Smooth muscle cell (in vitro differentiated cells): ENCODE measurements at regions not wholly inside any gene's neighbourhood (a gene's known extent, or its start where the extent isn't known, plus 50 kb on each side); places are given as distances from the start of the nearest gene placed in this dataset.

Experiments used
- DNase-seq: peaks from one replicate; lab custom pipeline; 2025; ENCODE audit not compliant: unreplicated experiment; lab: John Stamatoyannopoulos, UW
- H2AFZ ChIP-seq: fragments of 200-600 bp; sonication (generic); 2 replicates; pipeline ENCODE4 v1.6.0; 2016; ENCODE audit warnings: antibody characterized with exemption, low read depth, mild to moderate bottlenecking
- H3F3A ChIP-seq: fragments of 200-600 bp; sonication (generic); 2 replicates; pipeline ENCODE4 v1.6.0; 2017; ENCODE audit warnings: antibody characterized with exemption, low read depth
- H3K27ac ChIP-seq: fragments of 200-600 bp; sonication (generic); 2 replicates; pipeline ENCODE4 v1.5.1; 2016; ENCODE audit warnings: low read depth, mild to moderate bottlenecking
- H3K27me3 ChIP-seq: fragments of 200-600 bp; sonication (generic); 2 replicates; pipeline ENCODE4 v1.6.1; 2016; ENCODE audit warnings: low read depth, mild to moderate bottlenecking
- H3K36me3 ChIP-seq: fragments of 200-600 bp; sonication (generic); 2 replicates; pipeline ENCODE4 v1.5.1; 2016; ENCODE audit warnings: low read depth
- H3K4me1 ChIP-seq: fragments of 200-600 bp; sonication (generic); 2 replicates; pipeline ENCODE4 v1.5.1; 2016; ENCODE audit warnings: low read depth
- H3K4me2 ChIP-seq: fragments of 200-600 bp; sonication (generic); 2 replicates; pipeline ENCODE4 v1.6.0; 2016; ENCODE audit warnings: mild to moderate bottlenecking
- H3K4me3 ChIP-seq: fragments of 200-600 bp; sonication (generic); 2 replicates; pipeline ENCODE4 v1.5.1; 2016; ENCODE audit warnings: mild to moderate bottlenecking
- H3K79me2 ChIP-seq: fragments of 200-600 bp; sonication (generic); 2 replicates; pipeline ENCODE4 v1.6.0; 2016; ENCODE audit warnings: low read depth, mild to moderate bottlenecking
- H3K9ac ChIP-seq: fragments of 200-600 bp; sonication (generic); 2 replicates; pipeline ENCODE4 v1.6.0; 2016; ENCODE audit warnings: low read depth
- H3K9me3 ChIP-seq: fragments of 200-600 bp; sonication (generic); replicated peaks from 2 replicates; pipeline ENCODE4 v1.5.1; 2016; ENCODE audit warnings: low read depth
- H4K20me1 ChIP-seq: fragments of 200-600 bp; sonication (generic); 2 replicates; pipeline ENCODE4 v1.6.0; 2016; ENCODE audit warnings: low read depth
- WGBS: methylation state at CpG from one replicate; pipeline ENCODE4 v1.1.7; 2016; ENCODE audit warnings: low lambda C conversion rate; 5-methylcytosine and 5-hydroxymethylcytosine counted together
- TF ChIP-seq, protein P1 (sequence below): fragments of 200-600 bp; sonication (generic); IDR thresholded peaks from 2 replicates; pipeline ENCODE4 v1.5.1; 2017; ENCODE audit warnings: borderline replicate concordance, mild to moderate bottlenecking, antibody characterized with exemption; ENCODE audit not compliant: insufficient read depth, poor library complexity, severe bottlenecking

DNA sequence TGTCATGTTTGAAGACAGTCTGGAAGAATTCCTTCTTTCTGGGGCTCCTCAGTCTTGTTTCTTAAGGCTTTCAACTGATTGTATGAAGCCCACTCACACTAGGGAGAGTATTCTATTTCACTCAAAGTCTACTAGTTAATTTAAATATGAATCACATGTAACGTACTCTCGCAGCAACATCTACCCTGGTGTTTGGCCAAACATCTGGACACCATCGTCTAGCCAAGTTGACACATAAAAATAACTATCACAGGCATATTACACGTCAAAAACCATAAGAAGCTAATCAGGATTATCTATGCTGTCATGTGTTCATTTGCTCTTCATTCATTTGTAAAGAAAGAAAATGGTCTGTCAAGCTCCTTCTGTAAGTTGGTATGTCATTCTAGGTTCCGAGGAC lies 787.4 kb downstream of the KCNJ2 start:
- TF ChIP-seq, protein P1, sequence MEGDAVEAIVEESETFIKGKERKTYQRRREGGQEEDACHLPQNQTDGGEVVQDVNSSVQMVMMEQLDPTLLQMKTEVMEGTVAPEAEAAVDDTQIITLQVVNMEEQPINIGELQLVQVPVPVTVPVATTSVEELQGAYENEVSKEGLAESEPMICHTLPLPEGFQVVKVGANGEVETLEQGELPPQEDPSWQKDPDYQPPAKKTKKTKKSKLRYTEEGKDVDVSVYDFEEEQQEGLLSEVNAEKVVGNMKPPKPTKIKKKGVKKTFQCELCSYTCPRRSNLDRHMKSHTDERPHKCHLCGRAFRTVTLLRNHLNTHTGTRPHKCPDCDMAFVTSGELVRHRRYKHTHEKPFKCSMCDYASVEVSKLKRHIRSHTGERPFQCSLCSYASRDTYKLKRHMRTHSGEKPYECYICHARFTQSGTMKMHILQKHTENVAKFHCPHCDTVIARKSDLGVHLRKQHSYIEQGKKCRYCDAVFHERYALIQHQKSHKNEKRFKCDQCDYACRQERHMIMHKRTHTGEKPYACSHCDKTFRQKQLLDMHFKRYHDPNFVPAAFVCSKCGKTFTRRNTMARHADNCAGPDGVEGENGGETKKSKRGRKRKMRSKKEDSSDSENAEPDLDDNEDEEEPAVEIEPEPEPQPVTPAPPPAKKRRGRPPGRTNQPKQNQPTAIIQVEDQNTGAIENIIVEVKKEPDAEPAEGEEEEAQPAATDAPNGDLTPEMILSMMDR, result no peak
- Histone ChIP-seq H3K4me2 (no peak overlapping the region), H3K9me3 (no peaks in the 10 kb centered on the region), H3K4me1 (no peaks in the 10 kb centered on the region), H3K9ac (no peak overlapping the region), H3K4me3 (no peak overlapping the region), H3K27me3 (no peaks in the 10 kb centered on the region), H3K79me2 (no peaks in the 10 kb centered on the region), H3F3A (no peaks in the 10 kb centered on the region), H2AFZ (no peak overlapping the region), H3K36me3 (no peaks in the 10 kb centered on the region), H3K27ac (no peak overlapping the region), H4K20me1 (no peaks in the 10 kb centered on the region)
- DNase-seq, result no peak
- 80% methylated on average over 5 of the region's 5 CpGs for WGBS

DNA sequence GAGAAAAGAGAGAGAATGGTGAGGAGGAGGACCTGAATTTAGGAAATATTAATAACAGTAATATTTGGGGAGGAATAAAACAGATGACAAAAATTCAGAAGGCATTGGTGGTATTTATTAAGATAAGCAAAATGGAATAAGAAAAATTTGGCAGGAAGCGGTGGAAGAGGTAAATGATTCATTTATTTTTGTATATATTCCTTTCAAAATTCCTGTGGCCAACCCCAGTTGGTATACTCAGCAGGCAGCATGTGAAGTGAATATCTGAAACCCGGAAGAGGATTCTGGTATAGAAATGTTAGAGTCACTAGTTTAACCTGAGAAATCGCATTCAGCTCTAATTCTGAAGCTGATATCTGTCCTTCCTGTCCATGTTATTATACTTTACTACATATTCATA lies 792.0 kb downstream of the KCNJ2 start:
- H2AFZ ChIP-seq, result no peak overlapping the region
- H3K27ac ChIP-seq, result no peak overlapping the region
- H3K9me3 ChIP-seq, result peaks cover 3% of the 10 kb centered on the region
- no peak overlapping the region for H3K4me3 ChIP-seq
- H3K4me1 ChIP-seq, result no peaks in the 10 kb centered on the region
- no peak overlapping the region for H3K4me2 ChIP-seq
- 80% methylated on average over 3 of the region's 3 CpGs for WGBS
- TF ChIP-seq, protein P1, result no peak
- no peaks in the 10 kb centered on the region for H4K20me1 ChIP-seq
- H3K27me3 ChIP-seq, result no peaks in the 10 kb centered on the region
- no peak for DNase-seq
- H3K79me2 ChIP-seq, result no peaks in the 10 kb centered on the region
- no peak overlapping the region for H3K9ac ChIP-seq
- no peaks in the 10 kb centered on the region for H3F3A ChIP-seq
- H3K36me3 ChIP-seq, result no peaks in the 10 kb centered on the region

DNA sequence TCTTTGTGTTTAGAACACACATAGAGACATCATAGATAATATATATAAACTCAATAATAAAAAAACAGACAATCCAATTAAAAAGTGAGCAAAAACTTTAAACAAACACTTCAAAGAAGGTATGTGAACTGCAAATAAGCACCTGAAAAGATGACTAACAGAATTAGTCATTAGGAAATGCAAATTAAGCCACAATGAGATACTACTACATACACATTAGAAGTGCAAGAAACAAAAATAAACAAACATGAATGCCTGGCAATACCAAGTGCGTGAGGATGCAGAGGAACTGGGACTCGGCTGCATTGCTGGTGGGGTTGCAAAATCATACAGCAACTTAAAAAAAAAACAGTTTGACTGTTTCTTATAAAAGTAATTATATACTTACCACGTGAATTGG lies 799.0 kb downstream of the KCNJ2 start:
- WGBS, result 76% methylated on average over 3 of the region's 3 CpGs
- H3K9me3 ChIP-seq, result peaks cover 9% of the 10 kb centered on the region
- no peaks in the 10 kb centered on the region for H4K20me1 ChIP-seq
- no peak overlapping the region for H2AFZ ChIP-seq
- H3K4me1 ChIP-seq, result no peaks in the 10 kb centered on the region
- peaks cover 5% of the 10 kb centered on the region for H3K36me3 ChIP-seq
- H3K79me2 ChIP-seq, result no peaks in the 10 kb centered on the region
- H3K4me2 ChIP-seq, result no peak overlapping the region
- H3K4me3 ChIP-seq, result no peak overlapping the region
- H3K27me3 ChIP-seq, result no peaks in the 10 kb centered on the region
- DNase-seq, result no peak
- TF ChIP-seq, protein P1, result no peak
- H3K9ac ChIP-seq, result no peak overlapping the region
- H3K27ac ChIP-seq, result no peak overlapping the region
- no peaks in the 10 kb centered on the region for H3F3A ChIP-seq

DNA sequence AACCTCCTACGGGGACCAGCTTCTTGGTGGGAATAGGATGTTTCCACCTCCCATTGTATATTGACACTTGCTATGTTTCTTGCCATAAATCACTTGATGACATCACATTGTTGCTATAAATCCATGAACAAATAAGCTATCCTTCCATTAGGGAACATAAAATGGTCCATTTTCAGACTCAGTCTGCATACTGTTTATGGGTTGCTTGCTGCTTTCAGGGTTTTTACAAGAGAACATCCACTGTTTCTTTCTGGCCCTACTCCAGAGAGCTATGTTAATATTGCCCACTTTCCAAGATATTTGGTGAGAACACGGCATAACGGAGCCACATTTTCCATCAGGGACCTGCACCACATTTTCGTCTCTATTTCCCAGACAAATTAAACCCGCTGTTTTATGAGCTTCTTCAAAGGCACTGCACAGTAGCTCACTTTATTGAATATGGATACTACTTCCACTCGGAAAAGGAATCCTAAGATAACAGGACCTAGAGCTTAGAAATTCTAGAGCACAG lies 800.2 kb downstream of the KCNJ2 start:
- H3K27ac ChIP-seq, result no peak overlapping the region

More for the DNA sequence above, 800.2 kb downstream of the KCNJ2 start:
- Histone ChIP-seq H3K79me2 (no peaks in the 10 kb centered on the region), H3K9me3 (peaks cover 9% of the 10 kb centered on the region), H2AFZ (no peak overlapping the region), H3K4me2 (no peak overlapping the region), H3K27me3 (no peaks in the 10 kb centered on the region), H3K9ac (no peak overlapping the region), H3K36me3 (peaks cover 5% of the 10 kb centered on the region), H3F3A (no peaks in the 10 kb centered on the region), H3K4me3 (no peak overlapping the region), H4K20me1 (no peaks in the 10 kb centered on the region), H3K4me1 (no peaks in the 10 kb centered on the region)
- 86% methylated on average over 6 of the region's 6 CpGs for WGBS
- TF ChIP-seq, protein P1, result no peak
- no peak for DNase-seq
